Fibroblast of villous mesenchyme (primary cell): ENCODE measurements at regions not wholly inside any gene's neighbourhood (a gene's known extent, or its start where the extent isn't known, plus 50 kb on each side); places are given as distances from the start of the nearest gene placed in this dataset.
A peak's percentile ranks its signal among the peaks of the same experiment; 100 is the strongest.

ENCODE experiments used
- DNase-seq: peaks from one replicate; pipeline ENCODE4 v3.0.0-alpha.2; 2010; ENCODE audit warnings: low read depth
- H3K4me3 ChIP-seq: 2 replicates; pipeline ENCODE4 v1.5.1; 2011; ENCODE audit warnings: low read depth, mild to moderate bottlenecking, low read length
- CTCF ChIP-seq: IDR thresholded peaks from 2 replicates; pipeline ENCODE4 v1.5.1; 2012; ENCODE audit warnings: low read depth, mild to moderate bottlenecking, low read length; ENCODE audit not compliant: insufficient read depth

- H3K4me3 ChIP-seq = no peak overlapping the region
- peak; percentile 86 for DNase-seq
- peak; percentile 41 for TF ChIP-seq CTCF
Observed at GRCh38 chr16:87017371-87018012, 299.7 kb downstream of the C16orf95 start.

DNA sequence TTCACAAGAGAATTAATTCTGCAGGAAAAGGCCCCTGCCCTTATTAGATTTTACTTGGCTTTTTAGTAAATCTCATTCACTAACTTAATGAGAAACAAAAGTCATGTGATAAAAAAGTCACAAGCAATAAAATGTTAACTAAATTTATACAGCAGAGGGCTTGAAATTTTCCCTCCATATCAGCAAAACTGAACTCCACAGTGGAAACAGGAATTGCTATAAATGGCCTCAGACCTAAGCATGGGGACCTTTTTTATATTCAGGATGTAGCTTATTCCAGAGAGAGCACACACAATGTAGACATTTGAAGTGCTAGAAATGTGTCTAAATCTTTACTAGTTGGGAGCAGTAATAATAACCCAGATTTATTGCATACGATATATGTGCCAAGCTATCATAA is 291.5 kb downstream of the C16orf95 start:
- no peak for DNase-seq
- H3K4me3 ChIP-seq = no peak overlapping the region
- no peak for TF ChIP-seq CTCF

GRCh38 chr16:87027056-87027616 is 290.1 kb downstream of the C16orf95 start:
- TF ChIP-seq CTCF = no peak
- no peak for DNase-seq
- no peak overlapping the region for H3K4me3 ChIP-seq

- DNase-seq = no peak
- no peak for TF ChIP-seq CTCF
- no peak overlapping the region for H3K4me3 ChIP-seq
Observed at GRCh38 chr16:87028481-87029320, 288.5 kb downstream of the C16orf95 start.

GRCh38 chr16:87032554-87032953 is 284.6 kb downstream of the C16orf95 start:
- H3K4me3 ChIP-seq = no peak overlapping the region
- DNase-seq = no peak
- TF ChIP-seq CTCF = no peak

- DNase-seq = no peak
- no peak for TF ChIP-seq CTCF
- no peak overlapping the region for H3K4me3 ChIP-seq
Observed at GRCh38 chr16:87033021-87033471, 284.1 kb downstream of the C16orf95 start.
